Muscle layer of duodenum (tissue), 2 donors: ENCODE measurements at regions not wholly inside any gene's neighbourhood (a gene's known extent, or its start where the extent isn't known, plus 50 kb on each side); places are given as distances from the start of the nearest gene placed in this dataset.

Experiments used
- H3K27ac ChIP-seq: one replicate; pipeline ENCODE4 v1.7.0; 2013; ENCODE audit warnings: mild to moderate bottlenecking, low read length
- H3K27me3 ChIP-seq: one replicate; pipeline ENCODE4 v1.7.0; 2013; ENCODE audit warnings: low read depth, mild to moderate bottlenecking, control low read depth, low read length
- H3K36me3 ChIP-seq, 2 donors: one replicate each; pipeline ENCODE4 v1.7.0; 2013; ENCODE audit warnings: low read length in 2 of 2, control low read depth in 1 of 2, mild to moderate bottlenecking in 1 of 2; ENCODE audit not compliant: insufficient read depth in 2 of 2, control insufficient read depth in 1 of 2
- H3K4me1 ChIP-seq, 2 donors: one replicate each; pipeline ENCODE4 v1.7.0; 2013; ENCODE audit warnings: low read length in 2 of 2, mild to moderate bottlenecking in 2 of 2, control low read depth in 1 of 2, moderate library complexity in 1 of 2; ENCODE audit not compliant: insufficient read depth in 2 of 2, control insufficient read depth in 1 of 2
- H3K4me3 ChIP-seq, 2 donors: one replicate each; pipeline ENCODE4 v1.7.0; 2013; ENCODE audit warnings: low read length in 2 of 2, low read depth in 1 of 2, mild to moderate bottlenecking in 1 of 2
- H3K9me3 ChIP-seq, 2 donors: one replicate each; pipeline ENCODE4 v1.7.0; 2013; ENCODE audit warnings: low read length in 2 of 2, control low read depth in 1 of 2, mild to moderate bottlenecking in 1 of 2; ENCODE audit not compliant: control insufficient read depth in 1 of 2
- donor health status: healthy.

GRCh38 chr5:3340471-3340870 is 255.2 kb upstream of the IRX1 start:
- Histone ChIP-seq H3K36me3 (no peaks in the 10 kb centered on the region), H3K27ac (no peak overlapping the region), H3K4me1 (no peaks in the 10 kb centered on the region), H3K9me3 (no peaks in the 10 kb centered on the region), H3K27me3 (no peaks in the 10 kb centered on the region), H3K4me3 (no peak overlapping the region)

GRCh38 chr5:3339798-3340115 is 255.9 kb upstream of the IRX1 start:
- H3K9me3 ChIP-seq = no peaks in the 10 kb centered on the region
- H3K4me3 ChIP-seq = no peak overlapping the region
- no peaks in the 10 kb centered on the region for H3K27me3 ChIP-seq
- no peak overlapping the region for H3K27ac ChIP-seq
- no peaks in the 10 kb centered on the region for H3K4me1 ChIP-seq
- H3K36me3 ChIP-seq = no peaks in the 10 kb centered on the region

GRCh38 chr5:3339092-3339797 is 256.4 kb upstream of the IRX1 start:
- no peaks in the 10 kb centered on the region for H3K36me3 ChIP-seq
- H3K4me1 ChIP-seq = no peaks in the 10 kb centered on the region
- H3K27ac ChIP-seq = no peak overlapping the region
- H3K4me3 ChIP-seq = no peak overlapping the region
- H3K27me3 ChIP-seq = no peaks in the 10 kb centered on the region
- no peaks in the 10 kb centered on the region for H3K9me3 ChIP-seq

- H3K27ac ChIP-seq = no peak overlapping the region
- H3K9me3 ChIP-seq = no peaks in the 10 kb centered on the region
- no peaks in the 10 kb centered on the region for H3K4me1 ChIP-seq
- no peaks in the 10 kb centered on the region for H3K36me3 ChIP-seq
- no peaks in the 10 kb centered on the region for H3K27me3 ChIP-seq
- H3K4me3 ChIP-seq = no peak overlapping the region
These were observed 257.7 kb upstream of the IRX1 start for GRCh38 chr5:3337812-3338541.

DNA sequence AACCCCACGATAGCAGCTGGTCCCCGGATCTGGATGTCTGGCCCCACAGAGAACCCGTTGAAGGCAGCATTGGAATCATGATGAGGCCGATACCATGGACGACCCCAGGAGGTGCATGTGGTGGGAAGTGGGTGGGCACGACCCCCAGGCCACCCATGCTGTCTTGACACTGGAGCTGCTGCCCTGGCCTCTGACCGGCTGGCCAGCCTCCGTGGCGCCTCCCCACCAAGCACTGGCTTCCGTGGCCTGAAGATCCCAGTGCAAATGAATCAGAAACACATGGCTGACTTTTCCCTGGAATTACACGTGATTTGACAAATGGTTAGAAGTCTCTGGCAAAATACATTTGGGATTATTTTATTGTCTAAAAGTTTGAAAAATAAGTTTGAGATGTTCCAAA is 259.0 kb upstream of the IRX1 start:
- Histone ChIP-seq H3K36me3 (no peaks in the 10 kb centered on the region), H3K4me3 (no peak overlapping the region), H3K4me1 (no peaks in the 10 kb centered on the region), H3K9me3 (no peaks in the 10 kb centered on the region), H3K27me3 (no peaks in the 10 kb centered on the region), H3K27ac (no peak overlapping the region)

DNA sequence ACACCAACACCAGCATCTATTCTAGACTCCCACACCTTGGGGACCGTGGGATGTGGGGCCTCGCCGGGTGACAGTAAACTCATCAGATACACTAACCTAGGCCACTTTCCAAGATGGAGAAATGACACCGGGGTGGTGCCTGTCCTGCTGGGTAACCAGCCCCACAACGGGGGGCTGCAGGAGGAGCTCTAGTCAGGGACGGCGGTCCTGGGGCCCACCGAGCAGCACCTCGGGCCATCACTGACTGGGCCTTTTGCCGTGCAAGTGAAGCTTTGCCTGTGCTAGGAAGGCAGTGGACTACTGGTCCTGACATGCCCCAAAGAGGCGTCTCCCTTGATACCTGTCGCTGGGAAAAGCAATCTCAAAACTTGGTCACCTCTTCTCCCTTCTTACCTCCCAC is 260.3 kb upstream of the IRX1 start:
- Histone ChIP-seq H3K4me1 (no peaks in the 10 kb centered on the region), H3K27me3 (no peaks in the 10 kb centered on the region), H3K4me3 (no peak overlapping the region), H3K9me3 (no peaks in the 10 kb centered on the region), H3K36me3 (no peaks in the 10 kb centered on the region), H3K27ac (no peak overlapping the region)

DNA sequence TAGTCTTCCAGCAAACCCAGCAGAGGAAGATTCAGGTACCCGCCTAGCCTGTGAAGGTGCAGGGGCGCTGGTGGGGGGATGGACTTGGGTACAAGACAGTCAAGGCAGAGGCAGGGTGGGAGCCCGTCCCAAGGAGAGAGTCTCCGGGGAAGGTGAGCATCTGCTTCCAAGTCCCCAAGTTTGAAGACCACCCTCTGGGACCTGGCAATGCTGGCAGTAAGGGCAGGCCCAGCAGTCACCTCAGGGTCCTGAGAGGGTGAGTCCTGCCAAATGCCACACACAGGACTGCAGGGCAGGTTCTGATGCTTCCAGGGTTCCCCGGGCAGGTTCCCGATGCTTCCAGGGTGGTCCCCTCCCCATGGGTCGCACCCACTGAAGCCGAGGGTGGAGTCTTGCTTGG is 261.8 kb upstream of the IRX1 start:
- no peaks in the 10 kb centered on the region for H3K36me3 ChIP-seq
- no peaks in the 10 kb centered on the region for H3K27me3 ChIP-seq
- H3K4me3 ChIP-seq = no peak overlapping the region
- H3K27ac ChIP-seq = no peak overlapping the region
- H3K4me1 ChIP-seq = no peaks in the 10 kb centered on the region
- no peaks in the 10 kb centered on the region for H3K9me3 ChIP-seq

- peaks cover 0 to 3% of the 10 kb centered on the region in 2 donors for H3K9me3 ChIP-seq
- H3K27me3 ChIP-seq = no peaks in the 10 kb centered on the region
- H3K36me3 ChIP-seq = no peaks in the 10 kb centered on the region
- H3K4me1 ChIP-seq = no peaks in the 10 kb centered on the region
- H3K4me3 ChIP-seq = no peak overlapping the region
- no peak overlapping the region for H3K27ac ChIP-seq
These were observed 262.5 kb upstream of the IRX1 start for GRCh38 chr5:3333105-3333504.

DNA sequence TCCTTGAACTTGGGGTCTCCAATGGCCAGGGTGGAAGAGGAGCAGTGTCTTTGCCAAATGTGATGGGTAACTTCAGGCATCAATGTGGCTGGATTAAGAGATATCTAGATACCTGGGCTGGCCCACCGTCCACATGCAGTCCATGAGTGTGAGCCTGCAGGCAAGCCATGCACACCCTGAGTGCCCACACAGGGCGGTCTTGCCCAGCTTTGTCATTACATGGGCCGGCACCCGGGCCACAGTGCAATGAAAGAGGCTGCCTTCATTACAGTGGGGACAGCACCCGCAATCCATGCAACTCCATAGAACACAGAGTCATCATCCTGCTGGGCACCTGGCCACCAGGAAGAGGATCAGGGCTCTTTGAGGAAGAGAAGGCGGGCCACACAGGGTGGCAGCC is 263.8 kb upstream of the IRX1 start:
- Histone ChIP-seq H3K9me3 (peaks cover 0 to 3% of the 10 kb centered on the region in 2 donors), H3K36me3 (no peaks in the 10 kb centered on the region), H3K4me1 (no peaks in the 10 kb centered on the region), H3K27ac (no peak overlapping the region), H3K27me3 (no peaks in the 10 kb centered on the region), H3K4me3 (no peak overlapping the region)

DNA sequence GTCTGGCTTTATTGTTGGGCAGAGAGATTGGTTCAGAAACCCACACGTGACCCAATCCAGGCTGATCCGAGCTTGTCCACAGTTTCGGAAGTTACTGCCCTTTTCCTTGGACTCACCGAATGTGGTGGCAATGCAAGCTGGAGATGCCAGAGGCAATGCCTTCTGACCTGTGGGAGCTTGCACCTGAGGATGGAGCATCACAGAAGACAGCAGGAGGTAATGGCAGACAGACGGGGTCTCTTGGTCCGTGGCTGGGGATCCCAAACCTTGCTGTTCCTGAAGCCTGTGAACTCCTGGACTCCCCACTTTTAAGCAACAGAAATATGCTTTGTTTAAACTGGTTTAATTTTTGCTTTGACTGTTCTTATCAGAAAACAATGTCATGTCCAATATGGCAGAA is 265.2 kb upstream of the IRX1 start:
- Histone ChIP-seq H3K4me3 (no peak overlapping the region), H3K4me1 (no peaks in the 10 kb centered on the region), H3K27ac (no peak overlapping the region), H3K9me3 (peaks cover 0 to 3% of the 10 kb centered on the region in 2 donors), H3K27me3 (no peaks in the 10 kb centered on the region), H3K36me3 (no peaks in the 10 kb centered on the region)

DNA sequence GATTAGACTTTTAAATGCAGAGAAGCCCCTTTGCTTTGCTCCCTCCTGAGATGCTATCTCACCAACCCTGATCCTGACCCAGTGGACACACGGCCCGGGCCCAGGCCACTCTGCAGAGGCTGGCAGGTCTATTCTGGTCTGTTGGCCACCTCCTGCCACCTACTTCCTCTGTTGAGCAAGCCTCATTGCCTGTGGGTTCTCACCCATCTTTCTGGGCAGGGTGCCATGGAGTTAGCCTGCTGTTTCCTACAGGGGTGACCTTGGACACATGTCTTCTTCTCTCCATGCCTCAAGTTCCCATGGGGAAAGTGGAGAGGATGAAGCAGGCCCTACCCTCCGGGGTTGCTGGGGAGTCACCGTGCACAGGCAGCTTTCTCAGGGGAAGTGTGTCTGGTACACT is 266.2 kb upstream of the IRX1 start:
- Histone ChIP-seq H3K9me3 (peaks cover 0 to 3% of the 10 kb centered on the region in 2 donors), H3K27ac (no peak overlapping the region), H3K4me1 (no peaks in the 10 kb centered on the region), H3K27me3 (no peaks in the 10 kb centered on the region), H3K36me3 (no peaks in the 10 kb centered on the region), H3K4me3 (no peak overlapping the region)

GRCh38 chr5:3326841-3327232 is 268.8 kb upstream of the IRX1 start:
- H3K27ac ChIP-seq = no peak overlapping the region
- no peaks in the 10 kb centered on the region for H3K4me1 ChIP-seq
- H3K27me3 ChIP-seq = no peaks in the 10 kb centered on the region
- H3K36me3 ChIP-seq = no peaks in the 10 kb centered on the region
- H3K4me3 ChIP-seq = no peak overlapping the region
- peaks cover 0 to 3% of the 10 kb centered on the region in 2 donors for H3K9me3 ChIP-seq
